ENCODE measurements at regions not wholly inside any gene's neighbourhood (a gene's known extent, or its start where the extent isn't known, plus 50 kb on each side); places are given as distances from the start of the nearest gene placed in this dataset.
A peak's percentile ranks its signal among the peaks of the same experiment; 100 is the strongest.
"Not testable (repeated sequence)": the region's sequence is repeated elsewhere in the genome, so short reads cannot be mapped to it uniquely, and the experiment has no call there.

DNA sequence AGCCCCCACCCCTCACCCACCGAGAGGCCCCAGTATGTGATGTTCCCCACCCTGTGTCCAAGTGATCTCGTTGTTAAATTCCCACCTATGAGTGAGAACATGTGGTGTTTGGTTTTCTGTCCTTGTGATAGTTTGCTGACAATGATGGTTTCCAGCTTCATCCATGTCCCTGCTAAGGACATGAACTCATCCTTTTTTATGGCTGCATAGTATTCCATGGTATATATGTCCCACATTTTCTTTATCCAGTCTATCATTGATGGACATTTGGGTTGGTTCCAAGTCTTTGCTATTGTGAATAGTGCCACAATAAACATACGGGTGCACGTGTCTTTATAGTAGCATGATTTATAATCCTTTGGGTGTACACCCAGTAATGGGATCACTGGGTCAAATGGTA is 79.2 kb downstream of the PXDC1 start:
- DNase-seq: not testable (repeated sequence)

DNA sequence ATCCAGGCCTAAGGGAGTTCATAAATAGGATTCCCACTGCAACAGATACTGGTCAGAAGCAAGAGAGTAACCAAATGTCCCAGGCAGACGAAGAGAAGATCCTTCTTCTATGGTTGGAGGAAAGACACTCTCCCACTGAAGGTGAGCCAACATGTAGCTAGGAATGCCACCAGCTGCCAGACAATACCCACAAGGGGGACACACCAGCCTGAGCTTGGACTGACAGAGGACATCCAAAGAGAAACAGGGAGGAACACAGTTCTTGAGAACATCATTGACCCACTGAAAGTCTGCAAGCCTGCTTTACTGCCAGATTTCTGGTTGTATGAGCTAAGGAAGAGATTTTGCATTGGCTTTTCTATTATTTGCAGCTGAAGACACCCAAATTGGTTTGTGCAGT is 80.1 kb downstream of the PXDC1 start:
- no peak for DNase-seq

DNA sequence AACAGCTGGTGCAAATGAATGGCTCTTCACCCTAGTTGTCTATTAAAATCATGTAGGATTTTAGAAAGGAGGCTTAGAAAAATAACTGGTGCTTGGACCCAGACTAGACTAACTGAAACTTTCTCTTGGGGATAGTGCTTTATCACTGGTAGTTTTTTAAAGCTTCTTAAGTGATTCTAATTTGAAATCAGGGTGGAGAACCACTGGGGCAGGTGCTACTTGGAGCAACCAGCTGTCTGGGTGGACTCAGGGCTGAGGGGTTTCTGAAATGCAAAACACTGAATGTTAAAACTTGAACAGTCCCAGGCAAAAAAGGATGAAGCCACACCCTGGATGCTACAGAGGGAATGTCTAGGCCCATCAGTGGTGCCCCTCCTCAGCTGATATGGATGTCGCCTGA is 81.2 kb downstream of the PXDC1 start:
- peak in 1 of 2 experiments; percentile 26 for DNase-seq

DNA sequence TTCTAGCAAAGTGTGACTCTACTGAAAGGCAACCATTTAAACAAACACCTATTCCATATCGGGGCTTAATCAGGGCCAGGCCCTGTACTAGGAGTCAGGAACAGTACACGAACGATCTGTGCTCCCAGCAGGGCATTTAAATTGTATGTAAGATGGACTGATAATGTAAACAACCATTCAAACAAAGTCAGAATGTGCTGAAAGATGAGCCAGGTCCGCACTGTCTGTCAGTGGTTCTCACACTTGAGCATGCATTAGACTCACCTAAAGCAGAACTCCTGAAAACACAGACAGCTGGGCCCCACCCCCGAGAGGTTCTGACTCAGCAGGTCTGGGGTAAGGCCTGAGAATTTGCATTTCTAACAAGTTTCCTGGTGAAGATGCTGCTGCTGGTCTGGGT is 81.6 kb downstream of the PXDC1 start:
- peak in 1 of 2 experiments; percentile 21 for DNase-seq

DNA sequence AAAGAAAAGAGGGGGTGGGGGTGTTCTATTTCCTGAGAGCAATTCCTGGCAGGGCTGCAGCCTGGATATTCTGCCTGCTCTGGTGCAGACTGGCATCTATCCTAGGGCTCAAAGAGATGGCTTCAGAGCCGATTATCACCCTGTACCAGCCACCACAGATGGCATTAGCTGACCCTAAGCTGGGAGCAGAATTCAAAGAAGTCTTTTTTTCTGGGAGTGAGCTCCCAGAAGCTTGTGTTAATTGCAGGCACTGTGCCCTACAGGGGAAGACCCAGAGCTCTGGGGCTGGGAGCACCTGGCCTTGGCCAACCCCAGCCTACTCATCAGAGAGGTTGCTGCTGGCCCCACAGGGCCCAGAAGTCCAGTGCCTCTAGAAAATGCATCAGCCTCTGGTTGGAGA is 85.9 kb downstream of the PXDC1 start:
- DNase-seq: no peak

DNA sequence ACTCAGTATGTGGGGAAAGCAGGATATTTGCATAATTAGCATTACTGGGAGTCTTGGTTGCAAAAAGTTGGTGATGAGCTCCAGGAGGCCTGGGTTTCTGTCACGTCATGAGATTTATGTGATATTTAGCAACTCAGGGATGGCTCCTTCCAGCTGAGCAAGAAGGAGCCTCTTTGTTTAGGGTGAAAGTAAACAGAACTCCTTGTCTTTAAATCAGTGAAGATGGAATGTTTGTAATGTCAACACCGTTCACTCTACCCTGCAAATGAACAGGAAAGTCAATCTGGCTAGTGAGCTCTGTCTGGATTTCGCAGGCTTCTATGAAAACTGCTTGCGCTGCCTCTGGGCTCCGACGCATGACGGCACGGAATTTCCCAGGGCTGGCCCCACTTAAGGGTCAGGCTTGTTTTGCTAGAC is 86.9 kb downstream of the PXDC1 start:
- no peak for DNase-seq

DNA sequence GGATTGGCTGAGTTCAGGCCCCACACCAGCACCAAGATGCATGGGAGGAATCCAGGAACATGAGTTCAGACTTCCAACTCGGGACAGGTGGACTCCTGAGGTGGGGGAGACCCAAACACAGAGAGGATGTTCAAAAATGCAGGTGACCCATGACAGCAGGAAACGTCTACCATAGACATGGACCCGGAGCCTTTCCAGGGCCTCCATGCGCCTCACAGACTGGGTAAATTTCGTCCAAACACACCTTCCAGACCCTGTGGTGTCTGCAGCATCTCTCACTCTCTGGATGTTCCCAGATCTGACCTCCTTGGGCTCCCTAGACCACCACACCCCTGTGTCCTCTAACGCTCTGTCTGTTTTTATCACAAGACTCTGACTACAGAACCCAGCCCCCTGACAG is 87.7 kb downstream of the PXDC1 start:
- DNase-seq: no peak

DNA sequence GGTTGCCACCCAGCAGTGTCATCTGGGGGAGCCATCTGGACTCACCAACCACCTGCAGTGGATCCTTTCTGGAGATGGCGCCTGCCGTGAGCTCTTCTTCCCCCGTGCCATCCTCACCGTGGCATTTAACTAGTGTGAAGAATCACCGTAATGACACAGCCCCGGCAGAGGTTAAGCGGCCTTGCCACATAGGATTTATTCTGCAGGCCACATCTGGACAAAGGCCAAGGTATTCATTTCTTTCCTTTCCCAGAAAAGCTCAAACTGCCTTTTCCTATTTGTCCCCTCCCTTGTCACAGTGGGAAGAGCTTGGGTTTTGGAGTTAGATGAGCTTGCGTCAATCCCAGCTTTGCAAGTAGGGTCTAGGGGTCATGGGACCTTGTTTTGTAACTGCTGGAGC is 88.4 kb downstream of the PXDC1 start:
- DNase-seq: peak in 1 of 2 experiments; percentile 38

DNA sequence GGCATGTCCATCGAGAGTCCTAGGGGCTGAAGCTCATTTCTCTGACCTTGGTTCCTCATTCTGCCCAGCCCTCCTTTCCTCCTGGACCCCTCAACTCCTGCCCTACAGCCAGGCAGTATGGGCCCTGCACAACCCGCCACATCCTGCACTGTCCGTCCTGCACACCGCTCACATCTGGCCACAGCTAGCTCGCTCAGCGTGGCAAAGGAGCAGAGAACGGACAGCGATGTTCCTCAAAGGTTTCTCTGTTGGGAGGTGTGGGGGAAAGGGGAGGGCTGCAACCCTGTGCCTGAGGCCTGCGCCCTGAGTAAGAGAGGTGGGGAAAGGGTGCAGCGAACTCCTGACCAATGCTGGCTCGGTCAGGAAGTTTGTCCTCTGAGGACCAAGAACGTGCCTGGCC is 90.1 kb downstream of the PXDC1 start:
- DNase-seq: no peak

DNA sequence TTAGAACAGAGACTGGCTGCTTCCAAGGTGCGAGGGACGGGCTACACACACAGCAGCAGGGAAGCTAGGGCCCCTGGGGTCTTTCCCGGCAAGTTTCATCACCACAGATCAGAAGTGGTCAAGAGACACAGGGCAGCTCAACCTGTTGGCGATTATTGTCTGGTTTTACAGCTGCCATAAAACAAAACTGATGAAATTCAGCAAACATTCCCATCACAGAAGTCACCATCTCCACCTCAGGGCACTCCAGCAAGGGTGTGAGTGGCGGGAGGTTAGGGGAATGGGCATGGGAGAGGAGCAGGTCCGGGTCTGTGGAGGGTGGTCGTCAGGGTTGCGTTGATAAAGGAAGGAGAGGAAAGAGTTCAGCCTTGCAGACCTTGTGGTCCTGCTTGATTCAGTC is 91.0 kb downstream of the PXDC1 start:
- DNase-seq: no peak

DNA sequence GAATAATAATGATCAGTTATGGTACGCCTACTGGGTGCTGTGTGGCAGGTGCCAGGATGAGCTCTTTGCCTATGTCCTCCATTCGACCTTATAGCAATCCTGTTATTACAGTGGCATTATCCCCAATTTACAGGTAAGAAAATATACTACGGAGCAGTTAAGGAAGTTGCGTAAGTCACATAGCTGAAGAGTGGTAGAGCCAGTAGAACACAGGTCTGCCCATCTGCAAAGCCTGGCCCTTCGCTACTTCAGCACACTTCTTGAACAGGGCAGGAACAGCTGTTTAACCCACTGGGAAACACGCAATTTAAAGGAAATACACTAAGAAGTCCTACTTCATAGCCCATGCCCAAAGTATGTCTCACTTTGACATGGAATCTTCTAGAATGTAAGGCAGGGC is 91.8 kb downstream of the PXDC1 start:
- no peak for DNase-seq

DNA sequence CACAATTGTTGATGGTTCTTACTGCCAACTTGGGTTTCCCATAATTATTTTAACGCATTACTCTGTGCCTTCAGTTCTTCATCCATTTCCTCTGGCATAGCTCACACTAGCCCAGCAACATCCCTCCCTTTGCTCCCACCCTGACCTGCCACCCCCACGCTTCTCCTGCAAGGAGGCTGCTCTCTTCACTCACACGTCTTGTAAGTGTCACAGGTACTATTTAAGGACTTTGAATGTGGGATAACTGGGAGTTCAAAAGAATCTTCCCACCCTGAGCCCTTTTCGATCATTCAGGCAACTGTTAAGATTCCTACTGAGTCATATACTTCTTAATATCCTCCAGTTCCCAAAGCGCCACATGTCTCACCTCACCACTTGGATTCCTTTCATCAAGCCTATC is 95.4 kb downstream of the PXDC1 start:
- DNase-seq: no peak

DNA sequence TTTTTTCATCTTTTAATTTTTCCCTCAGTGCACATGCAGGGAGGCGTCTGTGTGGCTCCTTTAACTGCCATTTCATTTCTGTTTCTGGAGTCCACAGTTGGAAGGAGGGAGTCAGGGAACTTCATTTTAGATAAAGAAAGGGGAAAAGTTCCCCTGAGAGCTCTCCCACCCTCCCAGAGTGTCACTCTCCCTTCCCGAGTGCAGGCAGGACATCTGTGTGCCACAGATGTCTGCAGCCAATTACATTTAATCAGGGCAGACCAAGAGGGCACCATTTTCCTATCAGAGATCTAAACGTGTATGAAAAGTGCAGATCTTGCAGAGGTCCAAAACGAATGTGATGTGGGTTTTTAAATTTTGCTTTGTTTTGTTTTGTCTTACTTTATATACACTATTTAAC is 96.6 kb downstream of the PXDC1 start:
- DNase-seq: peak; percentile 54 to 84

DNA sequence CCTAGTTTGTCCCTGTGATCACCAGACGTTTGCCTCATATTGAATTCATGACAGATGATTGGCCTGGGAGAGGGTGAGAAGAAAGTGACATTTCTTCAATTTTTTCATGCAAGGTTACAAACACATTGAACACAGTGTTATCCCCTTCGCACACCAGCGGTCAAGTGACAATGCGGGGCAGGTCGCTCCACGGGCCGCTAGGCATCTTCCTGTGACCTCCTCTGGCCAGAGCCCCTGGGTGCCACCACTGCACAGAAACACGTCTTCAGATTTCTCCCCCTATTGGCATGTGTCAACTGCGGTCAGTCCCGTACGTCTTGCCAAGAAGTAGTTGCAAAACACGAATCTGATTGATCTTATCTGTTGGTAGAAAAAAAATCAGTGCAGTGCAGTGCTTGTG is 97.1 kb downstream of the PXDC1 start:
- DNase-seq: no peak

DNA sequence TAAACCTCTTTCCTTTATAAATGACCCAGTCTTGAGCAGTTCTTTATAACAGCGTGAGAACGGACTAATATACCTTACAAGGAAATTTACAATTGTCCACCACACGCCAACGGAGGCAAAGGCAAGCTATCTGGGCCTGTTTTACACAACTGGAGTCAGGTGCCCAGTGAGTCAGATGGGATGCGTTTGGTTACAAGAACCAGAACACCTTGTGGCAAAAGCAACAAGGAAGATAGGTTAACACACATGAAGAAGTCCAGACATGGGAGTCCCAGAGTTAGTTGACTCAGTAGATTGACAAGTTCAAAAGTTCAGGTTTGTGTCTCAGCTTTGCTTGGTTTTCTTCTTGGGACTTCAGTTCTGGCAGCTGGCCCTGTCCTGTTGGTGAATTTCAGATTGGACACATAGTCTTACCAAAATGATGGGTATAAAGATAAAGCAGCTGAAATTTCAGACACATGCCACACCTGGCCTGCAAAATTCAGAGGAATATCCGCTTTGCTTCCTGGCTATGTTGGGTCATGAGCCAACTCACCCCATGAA is 97.9 kb downstream of the PXDC1 start:
- DNase-seq: no peak

DNA sequence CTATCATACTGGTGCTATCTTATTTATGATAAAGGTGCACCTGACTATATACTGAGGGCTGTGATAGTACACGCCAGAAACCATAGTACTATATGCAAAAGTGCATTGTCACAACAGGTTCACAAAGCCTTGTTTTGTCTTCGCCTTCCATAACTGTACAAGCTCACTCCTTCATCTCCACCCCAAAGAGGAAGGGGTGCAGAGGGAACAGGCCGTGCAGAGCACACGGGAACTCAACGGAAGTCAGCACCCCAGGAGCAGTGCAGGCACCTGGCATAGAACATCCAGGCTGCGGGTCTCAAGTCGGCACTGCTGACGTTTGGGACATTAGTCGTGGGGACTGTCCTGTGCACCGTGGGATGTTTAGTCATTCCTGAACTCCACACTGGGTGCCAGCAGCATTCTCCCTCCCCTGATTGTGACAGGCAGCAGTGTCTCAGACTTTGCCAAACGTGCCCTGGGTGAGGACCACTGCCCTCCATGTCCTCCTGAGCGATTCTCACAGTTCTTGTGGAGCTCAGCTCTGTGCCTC is 99.7 kb downstream of the PXDC1 start:
- DNase-seq: no peak

DNA sequence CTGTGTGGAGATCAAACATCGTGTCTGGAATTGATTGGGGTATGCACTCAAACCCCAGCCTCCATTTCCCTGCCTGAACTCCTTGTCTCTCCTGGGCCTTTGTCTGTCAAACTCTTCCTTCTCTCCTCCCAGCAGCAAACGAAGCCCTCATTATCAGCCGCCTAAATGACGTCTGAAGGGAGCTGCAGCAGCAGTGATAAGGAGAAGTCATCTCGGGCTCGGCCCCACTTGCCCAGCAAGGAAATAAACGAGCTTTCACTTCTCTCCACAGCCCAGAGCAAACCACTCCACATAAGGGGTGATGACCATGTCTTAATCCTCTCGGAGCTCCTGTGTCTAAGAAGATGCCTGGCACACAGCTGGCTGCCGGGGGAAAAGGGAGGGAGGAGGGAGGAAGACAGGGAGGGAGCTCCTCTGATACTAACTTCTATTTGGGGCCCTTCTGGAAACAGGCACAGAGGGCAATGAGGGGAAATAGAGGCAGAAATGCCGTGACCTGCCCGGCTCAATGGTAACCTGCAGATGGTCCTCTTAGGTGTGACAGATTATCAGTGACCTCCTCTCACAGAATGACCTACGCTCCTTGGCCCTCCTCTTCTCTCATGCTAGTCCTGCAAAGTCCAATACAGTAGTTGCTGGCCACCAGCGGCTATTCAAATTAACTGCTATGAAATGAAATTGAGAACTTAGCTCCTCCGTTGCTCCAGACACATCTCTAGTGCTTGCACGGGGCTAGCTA is 100.4 kb downstream of the PXDC1 start:
- DNase-seq: peak; percentile 65 to 87

DNA sequence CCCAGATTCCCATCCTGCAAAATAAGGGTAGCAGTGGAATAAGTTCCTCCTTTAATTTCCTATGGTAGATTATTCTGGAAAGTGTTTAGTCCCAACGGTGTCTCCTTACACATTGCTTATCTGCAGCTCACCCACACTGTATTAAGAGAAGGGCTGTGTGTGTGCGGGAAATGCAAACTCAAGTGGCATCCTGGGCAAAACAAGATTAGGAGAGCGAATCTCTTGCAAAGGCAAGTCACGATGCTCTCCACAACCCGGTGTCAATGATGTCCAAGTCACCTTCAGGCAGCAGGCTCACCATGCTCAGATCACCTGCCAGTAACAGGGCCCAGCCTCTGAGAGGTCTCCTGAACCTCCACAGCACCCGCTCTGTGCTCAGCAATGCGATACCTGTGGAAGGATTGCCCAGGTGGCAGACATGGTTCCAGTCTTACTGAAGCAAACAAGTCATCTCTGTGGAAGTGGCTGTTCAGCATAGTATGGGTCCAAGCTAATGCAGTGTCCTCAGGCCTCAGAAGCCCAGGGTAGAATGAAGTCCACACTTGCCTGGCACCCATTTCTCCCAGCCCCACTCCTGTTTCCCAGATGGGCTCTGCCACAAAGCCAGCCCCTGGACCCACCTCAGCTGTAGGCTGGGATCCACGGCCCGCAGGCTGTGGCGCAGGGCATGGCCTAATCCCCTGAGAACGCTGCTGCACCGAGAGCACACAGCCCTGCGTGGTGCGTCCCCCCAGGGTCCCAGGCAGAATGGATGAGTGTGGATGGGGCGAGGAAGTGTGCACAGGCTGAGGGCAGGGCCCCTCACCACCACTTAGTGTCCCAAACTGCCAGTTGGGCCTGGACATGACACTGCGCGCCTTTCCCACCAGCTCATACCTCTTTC is 101.2 kb downstream of the PXDC1 start:
- no peak for DNase-seq

DNA sequence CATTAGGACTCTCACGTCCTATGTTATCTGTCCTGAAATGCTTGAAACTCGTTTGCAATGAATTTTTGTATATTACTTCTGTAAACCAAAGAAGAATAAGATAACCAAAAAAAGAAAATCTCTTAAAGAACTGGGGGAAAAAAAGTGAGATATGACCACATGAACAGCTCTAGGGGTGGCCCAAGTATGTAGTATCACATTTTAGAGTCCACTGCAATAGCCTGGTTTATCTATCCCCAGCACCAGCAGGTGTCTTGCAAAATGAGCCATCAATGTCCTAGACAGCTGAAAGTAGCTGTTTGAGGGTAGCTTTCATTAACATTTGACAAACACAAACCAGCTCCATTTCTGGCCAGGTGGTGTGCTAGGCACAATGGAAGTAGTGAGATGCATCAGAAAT is 102.8 kb downstream of the PXDC1 start:
- DNase-seq: no peak

DNA sequence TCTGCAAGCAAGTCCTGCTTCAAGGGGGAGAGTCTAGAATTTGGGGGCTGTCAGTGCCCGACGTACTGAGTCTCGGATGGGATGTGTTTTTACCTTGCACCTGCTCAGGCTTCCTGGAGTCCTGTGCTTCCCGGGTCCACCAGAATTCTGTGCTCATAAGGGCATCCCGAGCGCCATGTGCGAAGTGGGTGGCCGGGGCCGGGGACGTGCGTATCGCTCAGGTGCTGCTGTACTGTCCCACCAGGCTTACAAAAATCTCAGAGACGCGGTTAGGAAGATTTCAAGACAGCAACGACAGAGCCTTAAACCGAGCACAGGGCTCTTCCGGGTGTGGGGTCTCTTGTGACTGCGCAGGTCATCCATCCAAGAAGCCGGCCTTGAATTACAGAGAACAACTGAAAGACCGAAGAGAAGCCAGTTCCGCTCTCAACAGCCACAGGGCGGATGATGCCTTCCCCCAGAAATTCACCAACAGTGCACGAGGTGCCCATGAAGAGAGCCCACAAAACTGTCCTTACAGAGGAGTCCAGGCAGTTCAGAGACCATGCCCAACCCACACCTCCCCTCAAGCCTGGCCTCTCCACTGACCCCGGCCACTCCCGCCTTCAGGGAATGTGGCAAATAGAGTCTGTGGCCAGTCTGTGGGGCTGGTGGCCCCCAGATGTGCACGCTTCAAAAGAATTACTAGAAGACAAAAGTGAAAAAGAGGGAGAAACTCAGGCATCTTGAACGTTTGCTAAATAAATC is 104.7 kb downstream of the PXDC1 start:
- no peak for DNase-seq

DNA sequence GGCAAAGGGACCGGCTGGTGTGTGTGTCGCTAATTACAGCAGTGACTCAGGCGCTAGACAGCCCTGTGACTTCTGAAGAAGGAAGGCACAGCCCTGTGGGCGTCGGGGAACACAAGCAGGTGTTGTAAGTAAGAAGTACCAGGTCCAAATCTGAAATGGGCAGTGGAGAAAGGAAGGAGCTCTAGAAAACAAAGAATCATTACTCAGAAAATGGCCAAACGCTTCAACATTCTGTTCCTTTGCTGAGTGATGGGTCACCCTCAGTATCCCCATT is 106.8 kb downstream of the PXDC1 start:
- no peak for DNase-seq

DNA sequence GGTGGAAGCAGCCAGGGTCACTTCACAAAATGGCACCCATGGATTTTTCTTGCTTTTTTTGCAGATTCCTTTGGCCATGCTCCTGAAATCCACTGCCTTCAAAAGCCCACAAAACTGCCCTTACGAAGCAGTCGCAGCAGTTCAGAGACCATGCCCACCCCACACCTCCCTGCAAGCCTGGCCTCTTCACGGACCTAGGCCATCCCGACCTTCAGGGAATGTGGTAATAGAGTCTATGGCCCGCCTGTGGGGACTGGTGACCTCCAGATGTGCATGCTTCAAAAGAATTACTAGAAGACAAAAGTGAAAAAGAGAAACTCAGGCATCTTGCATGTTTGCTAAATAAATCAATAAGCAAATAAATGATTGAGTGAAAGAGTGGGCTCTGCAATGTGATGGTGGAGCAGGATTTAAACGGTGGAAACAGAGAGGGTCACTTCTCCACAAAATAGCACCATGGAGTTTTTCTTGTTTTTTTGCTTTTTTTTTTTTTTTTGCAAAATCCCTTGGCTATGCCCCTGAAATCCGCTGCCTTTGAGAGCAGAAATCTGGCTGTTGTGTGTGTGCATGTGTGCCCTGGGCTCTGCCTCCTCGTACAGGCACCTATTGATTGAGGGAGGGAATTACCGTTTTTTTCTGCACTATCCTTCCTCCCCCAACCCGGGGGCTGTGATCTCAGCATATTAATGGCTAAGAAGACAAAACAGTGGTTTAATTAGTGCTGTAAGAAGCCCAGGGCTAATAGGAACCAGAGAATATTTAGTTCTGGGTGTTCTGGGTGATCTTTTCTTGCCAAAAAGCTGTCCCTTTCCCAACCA is 107.4 kb downstream of the PXDC1 start:
- DNase-seq: no peak
